ENCODE measurements at regions not wholly inside any gene's neighbourhood (a gene's known extent, or its start where the extent isn't known, plus 50 kb on each side); places are given as distances from the start of the nearest gene placed in this dataset.

- TF ChIP-seq CTCF (IDR thresholded peaks at IDR 0.05) (no peak), POLR2A (IDR thresholded peaks at IDR 0.05; ENCODE audit: low read length) (no peak), PBX3 (IDR thresholded peaks at IDR 0.05) (no peak), NFE2L2 (conservative IDR thresholded peaks at IDR 0.05; ENCODE audit: low read length) (no peak), RFX5 (IDR thresholded peaks at IDR 0.05) (no peak), MAFK (IDR thresholded peaks at IDR 0.05; ENCODE audit: partially characterized antibody) (no peak), BHLHE40 (IDR thresholded peaks at IDR 0.05; ENCODE audit: low read depth, low read length) (no peak), FOSL2 (IDR thresholded peaks at IDR 0.05) (no peak), FOSL2 (CRISPR knock-in tag; IDR thresholded peaks at IDR 0.05) (no peak), TP53 (CRISPR knock-in tag; IDR thresholded peaks at IDR 0.05) (no peak), JUNB (IDR thresholded peaks at IDR 0.05) (no peak), ESRRA (IDR thresholded peaks at IDR 0.05; ENCODE audit: borderline replicate concordance, low read length) (no peak), JUN (IDR thresholded peaks at IDR 0.05) (no peak), MAX (IDR thresholded peaks at IDR 0.05) (no peak)
Measured at GRCh38 chr12:46944771-46945170, 119.0 kb upstream of the SLC38A4 start.
